C4-2B (cell line): ENCODE measurements at regions not wholly inside any gene's neighbourhood (a gene's known extent, or its start where the extent isn't known, plus 50 kb on each side); places are given as distances from the start of the nearest gene placed in this dataset.

Experiments used
- H3K27ac ChIP-seq: fragments of 450-650 bp; 2 replicates; pipeline ENCODE4 v1.5.1; 2017
- CTCF ChIP-seq: fragments of 450-650 bp; conservative IDR thresholded peaks from 2 replicates; pipeline ENCODE4 v1.5.1; 2017; ENCODE audit warnings: mild to moderate bottlenecking
- ZFX ChIP-seq: fragments of 450-650 bp; IDR thresholded peaks from 2 replicates; pipeline ENCODE4 v1.6.1; 2017

DNA sequence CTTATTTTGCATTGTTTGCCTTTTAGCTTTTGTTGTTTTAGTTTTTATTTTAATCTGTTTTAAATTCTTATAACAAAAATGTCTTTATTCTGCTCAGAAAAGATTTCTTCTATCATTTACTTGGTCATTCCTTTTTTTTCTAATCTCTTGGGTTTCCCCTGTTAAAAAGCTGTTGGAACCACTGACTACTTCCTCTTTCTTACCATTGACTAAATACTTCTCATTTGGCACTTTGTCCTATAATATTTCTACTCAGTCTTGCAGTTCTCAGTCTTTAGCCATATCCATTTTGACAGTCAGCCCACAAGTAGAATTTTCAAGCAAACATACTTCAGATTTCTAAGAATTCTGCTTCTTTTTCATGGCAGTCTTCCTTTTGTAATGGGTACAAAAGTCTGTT lies 567.2 kb downstream of the SATB2 start:
- TF ChIP-seq ZFX (no peak), CTCF (no peak)
- no peak overlapping the region for H3K27ac ChIP-seq

DNA sequence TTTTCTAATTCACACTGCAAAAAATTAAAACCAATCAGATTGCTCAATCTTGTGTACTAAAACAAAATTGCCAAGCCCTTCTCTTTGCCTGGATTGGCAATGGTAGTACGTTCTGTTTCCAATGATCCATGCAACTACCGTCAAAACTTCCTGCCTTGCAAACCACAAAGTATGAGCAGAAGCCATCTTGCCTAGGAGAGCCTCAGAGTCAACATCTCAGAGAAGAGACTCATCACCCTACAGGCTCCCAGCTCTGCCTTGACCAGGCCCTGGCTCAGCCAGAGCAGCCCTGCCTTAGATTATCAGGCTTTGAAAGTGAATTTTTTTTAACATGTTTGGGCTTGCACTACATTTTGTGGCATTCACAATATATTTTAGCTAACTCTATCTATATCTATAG lies 574.1 kb downstream of the SATB2 start:
- no peak for TF ChIP-seq CTCF
- no peak for TF ChIP-seq ZFX
- no peak overlapping the region for H3K27ac ChIP-seq

DNA sequence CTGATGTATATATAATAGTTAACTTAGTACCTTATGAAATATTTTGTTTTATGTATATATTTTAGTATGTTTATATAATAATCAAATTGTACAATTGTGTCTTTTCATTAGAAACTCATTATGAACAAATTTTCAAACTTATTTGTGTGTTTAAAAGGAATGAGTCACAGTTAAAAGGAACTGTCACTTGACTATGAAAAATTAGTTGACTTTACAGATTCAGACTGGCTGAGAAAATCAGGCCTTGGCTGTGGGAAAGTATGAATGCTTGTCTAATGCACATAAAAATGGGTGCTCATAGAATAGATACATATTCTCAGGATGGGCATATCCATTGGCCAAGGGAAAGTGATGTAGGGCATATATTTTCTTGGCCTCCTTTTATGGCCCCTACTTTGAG lies 576.8 kb downstream of the SATB2 start:
- no peak for TF ChIP-seq CTCF
- TF ChIP-seq ZFX = no peak
- no peak overlapping the region for H3K27ac ChIP-seq

GRCh38 chr2:198880421-198880820 lies 577.3 kb downstream of the SATB2 start:
- no peak overlapping the region for H3K27ac ChIP-seq
- no peak for TF ChIP-seq ZFX

DNA sequence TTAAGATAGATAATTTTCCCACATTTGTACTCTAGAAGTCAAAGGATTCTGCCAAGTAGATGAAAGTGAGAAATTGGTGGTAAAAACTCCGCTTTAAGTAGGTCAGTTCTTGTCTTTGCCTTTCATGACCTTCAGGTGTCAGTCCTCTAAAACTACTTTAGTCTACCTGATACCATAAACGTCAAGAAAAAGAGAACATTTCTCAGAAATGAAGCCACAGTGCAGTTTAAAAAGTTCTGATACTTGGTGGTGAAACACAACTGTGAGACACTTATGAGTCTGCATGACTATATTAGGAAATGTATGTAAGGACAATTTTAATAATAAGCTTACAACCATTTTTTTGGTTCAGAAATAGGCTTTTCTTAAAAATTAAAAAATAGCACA lies 583.3 kb downstream of the SATB2 start:
- TF ChIP-seq CTCF (no peak), ZFX (no peak)
- H3K27ac ChIP-seq = no peak overlapping the region

- TF ChIP-seq CTCF = no peak
- no peak overlapping the region for H3K27ac ChIP-seq
These were observed 584.0 kb downstream of the SATB2 start for GRCh38 chr2:198873503-198874471.

DNA sequence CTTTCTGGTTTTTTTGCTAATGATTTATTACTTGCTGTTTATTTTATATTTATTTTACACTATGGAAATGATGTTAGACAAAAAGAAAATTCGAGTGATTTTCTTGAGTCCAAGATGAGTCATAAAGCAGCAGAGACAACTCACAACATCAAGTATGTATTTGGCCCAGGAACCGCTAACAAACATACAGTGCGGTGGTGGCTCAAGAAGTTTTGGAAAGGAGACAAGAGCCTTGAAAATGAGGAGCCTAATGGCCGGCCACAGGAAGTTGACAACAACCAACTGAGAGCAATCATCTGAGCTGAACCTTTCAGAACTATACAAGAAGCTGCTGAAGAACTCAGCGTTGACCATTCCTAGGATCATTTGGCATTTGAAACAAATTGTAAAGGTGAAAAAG lies 594.1 kb downstream of the SATB2 start:
- TF ChIP-seq CTCF = no peak
- TF ChIP-seq ZFX = no peak
- H3K27ac ChIP-seq = no peak overlapping the region

GRCh38 chr2:198861080-198861479 lies 596.7 kb downstream of the SATB2 start:
- TF ChIP-seq ZFX = no peak
- TF ChIP-seq CTCF = no peak
- H3K27ac ChIP-seq = no peak overlapping the region
